ENCODE measurements at regions not wholly inside any gene's neighbourhood (a gene's known extent, or its start where the extent isn't known, plus 50 kb on each side); places are given as distances from the start of the nearest gene placed in this dataset.

DNA sequence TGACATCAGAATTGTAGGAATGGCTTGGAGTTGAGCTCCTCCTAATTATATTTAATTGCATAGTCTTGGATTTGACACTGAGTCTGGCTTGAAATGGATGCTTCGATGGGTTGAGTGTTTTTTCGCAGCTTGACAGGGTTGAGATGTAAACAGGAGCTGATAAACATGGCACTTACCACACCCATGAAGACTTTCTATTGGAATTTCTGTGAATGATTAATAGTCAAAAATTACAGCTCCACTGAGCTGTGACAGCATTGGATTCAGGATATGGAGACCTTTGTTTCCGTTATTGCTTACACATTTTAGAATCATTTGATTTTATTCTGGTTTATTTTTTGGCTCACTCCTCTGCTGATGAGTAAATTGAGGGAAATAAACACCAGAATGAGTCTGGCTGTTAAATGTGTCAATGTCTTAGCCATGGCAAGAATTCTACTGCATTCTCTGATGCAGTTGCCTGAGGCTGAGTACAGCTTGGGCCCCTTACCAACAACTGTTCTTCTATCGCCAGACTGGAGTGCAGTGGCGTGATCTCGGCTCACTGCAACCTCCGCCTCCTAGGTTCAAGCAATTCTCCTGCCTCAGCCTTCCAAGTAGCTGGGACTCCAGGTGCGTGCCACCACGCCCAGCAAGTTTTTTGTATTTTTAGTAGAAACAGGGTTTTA is 128.1 kb upstream of the DOK5 start:
- TF ChIP-seq RARB (CRISPR knock-in tag; IDR thresholded peaks at IDR 0.05): no peak
- TF ChIP-seq ISL1 (CRISPR knock-in tag; IDR thresholded peaks at IDR 0.05): no peak
- TF ChIP-seq, protein P1, sequence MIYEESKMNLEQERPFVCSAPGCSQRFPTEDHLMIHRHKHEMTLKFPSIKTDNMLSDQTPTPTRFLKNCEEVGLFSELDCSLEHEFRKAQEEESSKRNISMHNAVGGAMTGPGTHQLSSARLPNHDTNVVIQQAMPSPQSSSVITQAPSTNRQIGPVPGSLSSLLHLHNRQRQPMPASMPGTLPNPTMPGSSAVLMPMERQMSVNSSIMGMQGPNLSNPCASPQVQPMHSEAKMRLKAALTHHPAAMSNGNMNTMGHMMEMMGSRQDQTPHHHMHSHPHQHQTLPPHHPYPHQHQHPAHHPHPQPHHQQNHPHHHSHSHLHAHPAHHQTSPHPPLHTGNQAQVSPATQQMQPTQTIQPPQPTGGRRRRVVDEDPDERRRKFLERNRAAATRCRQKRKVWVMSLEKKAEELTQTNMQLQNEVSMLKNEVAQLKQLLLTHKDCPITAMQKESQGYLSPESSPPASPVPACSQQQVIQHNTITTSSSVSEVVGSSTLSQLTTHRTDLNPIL (CRISPR knock-in tag; IDR thresholded peaks at IDR 0.05; ENCODE audit: low read depth): no peak
- TF ChIP-seq SNAI2 (CRISPR knock-in tag; IDR thresholded peaks at IDR 0.05): no peak
- TF ChIP-seq TOX (CRISPR knock-in tag; IDR thresholded peaks at IDR 0.05; ENCODE audit: borderline replicate concordance): no peak
- TF ChIP-seq ZNF8 (CRISPR knock-in tag; IDR thresholded peaks at IDR 0.05): no peak
- TF ChIP-seq, protein P2, sequence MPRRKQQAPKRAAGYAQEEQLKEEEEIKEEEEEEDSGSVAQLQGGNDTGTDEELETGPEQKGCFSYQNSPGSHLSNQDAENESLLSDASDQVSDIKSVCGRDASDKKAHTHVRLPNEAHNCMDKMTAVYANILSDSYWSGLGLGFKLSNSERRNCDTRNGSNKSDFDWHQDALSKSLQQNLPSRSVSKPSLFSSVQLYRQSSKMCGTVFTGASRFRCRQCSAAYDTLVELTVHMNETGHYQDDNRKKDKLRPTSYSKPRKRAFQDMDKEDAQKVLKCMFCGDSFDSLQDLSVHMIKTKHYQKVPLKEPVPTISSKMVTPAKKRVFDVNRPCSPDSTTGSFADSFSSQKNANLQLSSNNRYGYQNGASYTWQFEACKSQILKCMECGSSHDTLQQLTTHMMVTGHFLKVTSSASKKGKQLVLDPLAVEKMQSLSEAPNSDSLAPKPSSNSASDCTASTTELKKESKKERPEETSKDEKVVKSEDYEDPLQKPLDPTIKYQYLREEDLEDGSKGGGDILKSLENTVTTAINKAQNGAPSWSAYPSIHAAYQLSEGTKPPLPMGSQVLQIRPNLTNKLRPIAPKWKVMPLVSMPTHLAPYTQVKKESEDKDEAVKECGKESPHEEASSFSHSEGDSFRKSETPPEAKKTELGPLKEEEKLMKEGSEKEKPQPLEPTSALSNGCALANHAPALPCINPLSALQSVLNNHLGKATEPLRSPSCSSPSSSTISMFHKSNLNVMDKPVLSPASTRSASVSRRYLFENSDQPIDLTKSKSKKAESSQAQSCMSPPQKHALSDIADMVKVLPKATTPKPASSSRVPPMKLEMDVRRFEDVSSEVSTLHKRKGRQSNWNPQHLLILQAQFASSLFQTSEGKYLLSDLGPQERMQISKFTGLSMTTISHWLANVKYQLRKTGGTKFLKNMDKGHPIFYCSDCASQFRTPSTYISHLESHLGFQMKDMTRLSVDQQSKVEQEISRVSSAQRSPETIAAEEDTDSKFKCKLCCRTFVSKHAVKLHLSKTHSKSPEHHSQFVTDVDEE (CRISPR knock-in tag; IDR thresholded peaks at IDR 0.05): no peak
- TF ChIP-seq ESRRG (CRISPR knock-in tag; IDR thresholded peaks at IDR 0.05): no peak
- TF ChIP-seq PPARA (CRISPR knock-in tag; IDR thresholded peaks at IDR 0.05; ENCODE audit: borderline replicate concordance): no peak
- no peak for TF ChIP-seq CSRNP3 (CRISPR knock-in tag; IDR thresholded peaks at IDR 0.05)
- no peak for TF ChIP-seq ZC3H10 (CRISPR knock-in tag; IDR thresholded peaks at IDR 0.05)
